Stimulated activated naive CD8-positive, alpha-beta T cell treated with anti-CD3 and anti-CD28 coated beads, Interleukin-15, amount 100 ng/mL, for 72 hours (primary cell): ENCODE measurements at regions not wholly inside any gene's neighbourhood (a gene's known extent, or its start where the extent isn't known, plus 50 kb on each side); places are given as distances from the start of the nearest gene placed in this dataset.

Source experiments
- ATAC-seq: fragments of 150-1000 bp; cut with Tn5 transposase; 2 replicates; pipeline ENCODE4 v1.10.0; 2021; ENCODE audit warnings: mild to moderate bottlenecking, moderate library complexity
- DNase-seq, 2 donors: peaks; one replicate each; pipeline ENCODE4 v3.0.0; 2021 to 2022
- H3K27ac Mint-ChIP-seq, 2 donors: one replicate each; pipeline ENCODE4 v1.8.0; 2022; ENCODE audit warnings: mild to moderate bottlenecking in 2 of 2, mixed read lengths in 2 of 2, moderate library complexity in 2 of 2
- H3K27me3 Mint-ChIP-seq: one replicate; pipeline ENCODE4 v1.8.0; 2022; ENCODE audit warnings: mixed read lengths
- H3K4me1 Mint-ChIP-seq: one replicate; pipeline ENCODE4 v1.8.0; 2022; ENCODE audit warnings: mild to moderate bottlenecking, mixed read lengths
- H3K4me3 Mint-ChIP-seq, 2 donors: one replicate each; pipeline ENCODE4 v1.8.0; 2022; ENCODE audit warnings: mild to moderate bottlenecking in 2 of 2, mixed read lengths in 2 of 2, moderate library complexity in 1 of 2
- H3K9me3 Mint-ChIP-seq, 2 donors: one replicate each; pipeline ENCODE4 v1.8.0; 2022; ENCODE audit warnings: mixed read lengths in 2 of 2

GRCh38 chr12:113639474-113639873 lies 167.8 kb upstream of the LHX5 start:
- H3K4me3 Mint-ChIP-seq: no peak overlapping the region
- H3K4me1 Mint-ChIP-seq: no peaks in the 10 kb centered on the region
- DNase-seq: no peak
- H3K27me3 Mint-ChIP-seq: peaks cover 57% of the 10 kb centered on the region
- H3K27ac Mint-ChIP-seq: no peak overlapping the region
- no peaks in the 10 kb centered on the region for H3K9me3 Mint-ChIP-seq
- ATAC-seq: no peak

DNA sequence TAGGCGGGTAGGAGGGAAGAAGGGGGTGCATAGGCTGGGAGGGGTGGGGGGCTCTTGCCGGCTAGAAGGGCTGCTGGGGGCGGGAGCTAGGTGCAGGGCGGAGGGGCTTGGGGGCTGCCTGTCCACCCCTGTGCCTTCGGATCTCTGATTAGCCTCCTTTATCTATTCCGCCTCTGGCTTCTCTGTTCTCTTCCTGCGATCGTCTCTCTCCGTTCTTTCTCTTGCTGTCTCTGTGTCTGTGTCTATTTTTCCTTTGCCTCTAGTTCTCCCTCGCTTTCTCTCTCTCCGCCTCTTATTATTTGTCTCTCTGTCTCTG lies 166.7 kb upstream of the LHX5 start:
- H3K4me3 Mint-ChIP-seq: no peak overlapping the region
- H3K9me3 Mint-ChIP-seq: no peaks in the 10 kb centered on the region
- no peak for DNase-seq
- no peak for ATAC-seq
- H3K27ac Mint-ChIP-seq: no peak overlapping the region
- H3K4me1 Mint-ChIP-seq: no peaks in the 10 kb centered on the region
- H3K27me3 Mint-ChIP-seq: peaks cover 49% of the 10 kb centered on the region

GRCh38 chr12:113634982-113635381 lies 163.3 kb upstream of the LHX5 start:
- Mint-ChIP-seq H3K4me1 (no peaks in the 10 kb centered on the region), H3K9me3 (peaks cover 7 to 12% of the 10 kb centered on the region in 2 donors), H3K4me3 (no peak overlapping the region), H3K27ac (no peak overlapping the region), H3K27me3 (peaks cover 27% of the 10 kb centered on the region)
- DNase-seq (no peak), ATAC-seq (no peak)

GRCh38 chr12:113634474-113634873 lies 162.8 kb upstream of the LHX5 start:
- H3K27ac Mint-ChIP-seq: no peak overlapping the region
- peaks cover 10 to 17% of the 10 kb centered on the region in 2 donors for H3K9me3 Mint-ChIP-seq
- no peak overlapping the region for H3K4me3 Mint-ChIP-seq
- no peaks in the 10 kb centered on the region for H3K4me1 Mint-ChIP-seq
- ATAC-seq: no peak
- H3K27me3 Mint-ChIP-seq: peaks cover 22% of the 10 kb centered on the region
- DNase-seq: no peak

DNA sequence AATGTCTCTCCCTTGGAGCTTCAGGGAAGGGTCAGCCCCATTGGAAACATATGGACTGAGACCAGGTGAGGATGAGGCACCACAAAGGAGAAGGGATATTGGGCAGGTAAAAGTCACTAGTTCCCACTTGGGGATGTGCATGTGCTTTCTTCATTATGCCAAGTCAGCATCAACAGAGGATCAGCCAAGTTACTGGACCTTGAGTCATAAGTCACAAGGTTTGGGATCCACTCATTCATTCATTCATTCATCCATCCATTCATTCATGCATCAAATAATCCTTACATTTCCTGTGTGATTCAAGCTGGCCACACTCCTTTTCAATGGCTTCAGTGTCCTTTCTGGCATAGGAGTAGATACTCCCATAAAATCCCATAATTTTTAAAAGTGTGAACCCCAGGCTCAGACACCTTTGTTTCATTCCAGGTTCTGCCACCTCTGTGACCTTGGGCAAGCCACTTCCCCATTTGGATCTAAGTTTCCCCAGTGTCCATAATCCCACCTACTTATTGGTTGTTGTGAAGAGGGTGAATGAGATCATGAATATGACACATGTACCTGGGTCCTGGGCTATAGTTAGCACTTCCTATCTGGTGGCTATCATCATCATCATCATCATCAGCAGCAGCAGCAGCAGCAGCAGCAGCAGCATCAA lies 162.1 kb upstream of the LHX5 start:
- DNase-seq (no peak), ATAC-seq (no peak)
- Mint-ChIP-seq H3K27ac (no peak overlapping the region), H3K4me1 (no peaks in the 10 kb centered on the region), H3K4me3 (no peak overlapping the region), H3K27me3 (peaks cover 15% of the 10 kb centered on the region), H3K9me3 (peaks cover 17 to 24% of the 10 kb centered on the region in 2 donors)

GRCh38 chr12:113630625-113631024 lies 159.0 kb upstream of the LHX5 start:
- no peaks in the 10 kb centered on the region for H3K4me1 Mint-ChIP-seq
- peaks cover 36 to 40% of the 10 kb centered on the region in 2 donors for H3K9me3 Mint-ChIP-seq
- no peaks in the 10 kb centered on the region for H3K27me3 Mint-ChIP-seq
- H3K27ac Mint-ChIP-seq: no peak overlapping the region
- H3K4me3 Mint-ChIP-seq: no peak overlapping the region
- DNase-seq: no peak
- no peak for ATAC-seq

DNA sequence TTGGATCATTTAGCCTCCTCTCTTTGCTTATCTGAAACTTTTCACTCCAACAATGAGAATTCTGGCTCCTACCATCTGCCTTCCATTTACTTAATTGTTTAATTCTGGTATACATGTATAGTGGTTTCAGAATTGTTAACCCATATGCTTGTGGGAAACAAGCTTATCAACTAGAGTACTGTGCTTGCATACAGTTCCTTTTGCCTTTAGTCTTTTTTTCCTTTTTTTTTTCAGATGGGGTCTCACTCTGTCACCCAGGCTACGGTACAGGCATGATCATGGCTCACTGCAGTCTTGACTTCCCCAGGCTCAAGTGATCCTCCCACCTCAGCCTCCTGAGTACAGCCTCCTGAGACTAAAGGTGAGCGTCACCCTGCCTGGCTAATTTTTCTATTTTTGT lies 153.8 kb upstream of the LHX5 start:
- no peak overlapping the region for H3K4me3 Mint-ChIP-seq
- DNase-seq (no peak), ATAC-seq (no peak)
- peaks cover 38% of the 10 kb centered on the region in 2 donors for H3K9me3 Mint-ChIP-seq
- H3K27me3 Mint-ChIP-seq: peaks cover 6% of the 10 kb centered on the region
- H3K4me1 Mint-ChIP-seq: no peaks in the 10 kb centered on the region
- no peak overlapping the region for H3K27ac Mint-ChIP-seq

GRCh38 chr12:113622410-113622809 lies 150.7 kb upstream of the LHX5 start:
- no peak overlapping the region for H3K27ac Mint-ChIP-seq

DNA sequence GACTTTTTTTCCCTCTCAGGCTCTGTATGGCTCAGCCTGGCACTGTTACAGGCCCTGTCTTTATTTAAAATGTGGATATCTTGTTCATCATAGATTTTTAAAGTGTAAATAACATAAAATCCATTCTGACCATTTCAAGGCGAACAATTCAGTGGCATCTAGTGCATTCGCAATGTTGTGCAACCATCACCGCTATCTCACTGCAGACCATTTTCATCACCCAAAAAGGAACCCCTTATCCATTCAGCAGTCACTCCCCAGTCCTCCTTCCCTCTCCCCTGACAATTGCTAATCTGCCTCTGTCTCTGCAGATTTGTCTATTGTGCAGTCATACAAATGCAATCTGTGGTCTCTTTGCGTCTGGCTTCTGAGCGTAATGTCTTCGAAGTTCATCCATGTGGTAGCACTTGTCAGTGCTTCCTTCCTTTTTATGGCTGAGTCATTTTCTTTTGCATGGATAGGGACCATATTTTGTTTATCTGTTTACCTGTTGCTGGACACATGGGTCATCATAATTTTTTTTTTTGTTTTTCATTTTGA lies 148.8 kb upstream of the LHX5 start:
- Mint-ChIP-seq H3K9me3 (peaks cover 3 to 4% of the 10 kb centered on the region in 2 donors), H3K27me3 (peaks cover 30% of the 10 kb centered on the region), H3K4me1 (no peaks in the 10 kb centered on the region), H3K27ac (no peak overlapping the region), H3K4me3 (no peak overlapping the region)
- ATAC-seq: no peak
- no peak for DNase-seq

More at GRCh38 chr12:113622410-113622809, 150.7 kb upstream of the LHX5 start:
- ATAC-seq (no peak), DNase-seq (no peak)
- Mint-ChIP-seq H3K4me1 (no peaks in the 10 kb centered on the region), H3K27me3 (peaks cover 15% of the 10 kb centered on the region), H3K9me3 (peaks cover 13 to 17% of the 10 kb centered on the region in 2 donors), H3K4me3 (no peak overlapping the region)

- DNase-seq (no peak), ATAC-seq (no peak)
- H3K4me3 Mint-ChIP-seq: no peak overlapping the region
- no peaks in the 10 kb centered on the region for H3K4me1 Mint-ChIP-seq
- H3K27me3 Mint-ChIP-seq: peaks cover 32% of the 10 kb centered on the region
- peaks cover 0 to 4% of the 10 kb centered on the region in 2 donors for H3K9me3 Mint-ChIP-seq
- no peak overlapping the region for H3K27ac Mint-ChIP-seq
These were observed 147.5 kb upstream of the LHX5 start for GRCh38 chr12:113619202-113619601.

- no peaks in the 10 kb centered on the region for H3K4me1 Mint-ChIP-seq
- DNase-seq: no peak
- no peak overlapping the region for H3K27ac Mint-ChIP-seq
- no peak for ATAC-seq
- H3K4me3 Mint-ChIP-seq: no peak overlapping the region
- H3K27me3 Mint-ChIP-seq: peaks cover 75% of the 10 kb centered on the region
- peaks cover 0 to 7% of the 10 kb centered on the region in 2 donors for H3K9me3 Mint-ChIP-seq
These were observed 141.7 kb upstream of the LHX5 start for GRCh38 chr12:113613414-113613813.

- no peak for DNase-seq
- Mint-ChIP-seq H3K4me1 (no peaks in the 10 kb centered on the region), H3K27ac (no peak overlapping the region), H3K27me3 (peaks cover 81% of the 10 kb centered on the region), H3K9me3 (peaks cover 0 to 14% of the 10 kb centered on the region in 2 donors), H3K4me3 (no peak overlapping the region)
- ATAC-seq: no peak
These were observed 141.1 kb upstream of the LHX5 start for GRCh38 chr12:113612793-113613192.

DNA sequence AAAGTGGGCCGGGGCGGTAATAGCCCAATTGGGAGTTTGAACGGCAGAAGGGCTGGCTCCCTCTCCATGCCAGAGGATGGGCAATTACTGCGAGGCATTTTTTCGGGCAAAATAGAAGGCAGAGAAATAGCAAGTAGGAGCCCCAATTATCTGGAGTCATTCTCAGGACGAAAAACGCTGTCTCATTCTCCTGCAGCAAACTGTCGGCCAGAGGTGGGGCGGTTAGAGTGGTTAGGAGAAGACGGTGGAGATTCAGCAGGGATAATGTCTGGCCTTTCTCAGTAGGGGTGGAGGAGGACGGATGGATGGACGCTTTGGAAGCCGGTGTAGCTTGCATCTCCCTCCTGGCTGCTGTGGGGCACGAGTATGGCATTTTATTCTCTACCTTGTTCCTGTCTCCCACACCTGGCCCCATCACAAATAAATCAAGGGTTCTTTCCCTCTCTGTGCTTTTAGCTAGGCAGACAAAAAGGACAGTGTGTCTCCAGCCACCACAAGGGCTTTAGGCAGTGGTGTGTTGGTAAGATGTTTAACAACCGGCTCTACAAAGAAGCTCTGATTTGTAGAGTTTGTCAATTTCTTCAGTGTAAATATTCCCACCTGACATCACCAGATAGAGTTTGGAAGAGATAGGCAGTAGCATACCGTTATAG lies 140.5 kb upstream of the LHX5 start:
- ATAC-seq: no peak
- Mint-ChIP-seq H3K4me1 (no peaks in the 10 kb centered on the region), H3K4me3 (no peak overlapping the region), H3K9me3 (peaks cover 0 to 14% of the 10 kb centered on the region in 2 donors), H3K27ac (no peak overlapping the region), H3K27me3 (peaks cover 79% of the 10 kb centered on the region)
- DNase-seq: no peak

- no peak for ATAC-seq
- no peak overlapping the region for H3K4me3 Mint-ChIP-seq
- peaks cover 0 to 14% of the 10 kb centered on the region in 2 donors for H3K9me3 Mint-ChIP-seq
- DNase-seq: no peak
- no peaks in the 10 kb centered on the region for H3K4me1 Mint-ChIP-seq
- no peak overlapping the region for H3K27ac Mint-ChIP-seq
- H3K27me3 Mint-ChIP-seq: peaks cover 74% of the 10 kb centered on the region
These were observed 140.0 kb upstream of the LHX5 start for GRCh38 chr12:113611652-113612051.

DNA sequence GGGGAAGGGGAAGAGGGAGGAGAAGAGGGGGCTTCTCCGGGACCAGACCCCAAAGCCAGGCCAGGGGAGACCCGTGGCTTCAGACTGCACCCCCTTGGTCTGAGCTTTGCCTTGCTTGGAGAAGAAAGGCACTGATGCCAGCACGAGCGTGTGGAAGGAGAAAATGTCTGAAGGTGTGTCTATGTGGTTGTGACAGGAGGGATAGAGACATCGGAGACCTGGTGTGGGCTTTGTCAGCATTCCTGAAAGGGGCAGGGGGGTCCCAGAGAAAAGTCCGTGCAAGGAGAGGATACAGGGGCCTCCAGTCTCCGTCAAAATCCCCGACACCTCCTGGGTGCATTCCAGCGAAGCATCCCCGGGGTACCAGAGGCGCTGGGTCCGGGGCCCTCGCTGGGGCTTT lies 139.0 kb upstream of the LHX5 start:
- Mint-ChIP-seq H3K27ac (no peak overlapping the region), H3K4me3 (no peak overlapping the region), H3K9me3 (peaks cover 0 to 14% of the 10 kb centered on the region in 2 donors), H3K27me3 (peaks cover 74% of the 10 kb centered on the region), H3K4me1 (no peaks in the 10 kb centered on the region)
- DNase-seq (no peak), ATAC-seq (no peak)

GRCh38 chr12:113609692-113610469 lies 138.2 kb upstream of the LHX5 start:
- H3K4me3 Mint-ChIP-seq: no peak overlapping the region
- DNase-seq: no peak
- no peak overlapping the region for H3K27ac Mint-ChIP-seq
- ATAC-seq: no peak
- H3K9me3 Mint-ChIP-seq: peaks cover 0 to 14% of the 10 kb centered on the region in 2 donors
- no peaks in the 10 kb centered on the region for H3K4me1 Mint-ChIP-seq
- H3K27me3 Mint-ChIP-seq: peaks cover 74% of the 10 kb centered on the region
